DMS 273 (cell line): ENCODE measurements at regions not wholly inside any gene's neighbourhood (a gene's known extent, or its start where the extent isn't known, plus 50 kb on each side); places are given as distances from the start of the nearest gene placed in this dataset.

ENCODE experiments used
- DNase-seq: peaks from one replicate; lab custom pipeline; 2025; ENCODE audit not compliant: unreplicated experiment; lab: John Stamatoyannopoulos, UW

DNA sequence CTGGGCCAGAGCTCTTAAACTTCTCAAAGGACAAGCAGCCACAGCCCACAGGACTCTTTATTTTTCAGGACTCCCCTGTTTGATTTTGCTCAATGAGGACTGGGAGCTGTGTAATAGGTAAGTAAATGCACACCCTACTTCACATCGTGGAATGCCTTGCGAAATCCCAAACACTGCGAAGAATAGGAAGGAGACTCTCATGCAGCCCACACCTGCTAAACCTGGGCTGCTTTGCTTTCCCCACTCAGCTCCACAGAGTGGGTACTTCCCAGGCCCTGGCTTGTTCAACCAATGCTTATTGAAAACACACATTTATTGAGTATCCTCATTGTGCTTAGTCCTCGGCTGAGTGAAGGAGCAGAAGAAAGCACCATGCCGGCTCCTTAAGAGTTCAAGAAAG, 103.3 kb upstream of the FSTL4 start:
- DNase-seq = no peak

DNA sequence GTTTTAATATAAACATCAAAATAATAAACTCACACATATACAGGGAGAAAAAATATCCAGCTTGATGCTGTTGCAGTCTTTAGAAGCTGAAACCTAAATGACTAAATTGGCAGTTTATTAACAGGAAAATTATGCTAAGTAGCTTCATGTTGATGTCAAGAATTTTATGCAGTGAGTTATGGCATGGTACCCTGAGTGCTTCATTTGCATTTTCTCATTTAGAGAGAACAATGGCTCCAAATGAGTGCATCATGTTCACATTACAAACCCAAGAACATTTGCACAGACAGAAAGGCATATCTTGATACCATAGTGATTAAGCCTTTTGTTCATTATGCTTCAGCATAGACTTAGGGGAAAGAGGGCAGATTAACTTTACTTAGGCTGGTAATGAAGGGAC, 102.9 kb upstream of the FSTL4 start:
- no peak for DNase-seq

DNA sequence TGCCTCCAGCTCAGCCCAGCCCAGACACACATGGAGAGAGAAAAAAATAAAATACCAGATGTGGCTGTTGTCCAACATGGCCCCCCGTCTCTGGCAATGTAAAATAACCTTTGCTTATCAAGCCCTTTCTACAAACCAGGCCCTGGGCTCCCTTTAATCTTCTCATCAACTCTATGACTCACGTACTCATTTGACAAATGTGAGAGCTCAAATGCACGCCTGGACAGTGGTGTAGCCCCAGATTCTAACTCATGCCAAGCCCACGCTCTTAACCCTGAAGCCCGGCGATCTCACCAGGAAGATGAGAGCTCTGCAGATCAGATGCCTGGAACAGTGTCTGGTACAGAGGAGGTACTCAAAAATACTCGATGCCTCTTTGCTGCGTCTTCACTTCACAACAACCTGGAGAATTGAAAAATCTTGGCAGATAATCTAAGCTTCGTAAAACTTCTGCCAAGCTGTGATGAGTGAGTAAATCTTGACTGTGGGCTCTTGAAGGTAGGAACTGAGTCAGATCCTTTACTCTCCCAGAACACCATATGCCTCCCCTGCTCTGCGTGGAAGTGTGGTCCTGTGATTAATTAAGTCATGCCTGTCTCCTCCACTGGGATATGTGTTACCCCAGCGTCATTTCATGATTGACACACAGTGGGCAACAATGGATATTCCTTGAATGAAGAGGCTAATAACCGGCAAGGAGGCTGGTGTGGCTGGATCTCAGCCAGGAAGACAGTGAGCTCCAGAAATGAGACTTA, 102.0 kb upstream of the FSTL4 start:
- DNase-seq = peak; percentile 40

DNA sequence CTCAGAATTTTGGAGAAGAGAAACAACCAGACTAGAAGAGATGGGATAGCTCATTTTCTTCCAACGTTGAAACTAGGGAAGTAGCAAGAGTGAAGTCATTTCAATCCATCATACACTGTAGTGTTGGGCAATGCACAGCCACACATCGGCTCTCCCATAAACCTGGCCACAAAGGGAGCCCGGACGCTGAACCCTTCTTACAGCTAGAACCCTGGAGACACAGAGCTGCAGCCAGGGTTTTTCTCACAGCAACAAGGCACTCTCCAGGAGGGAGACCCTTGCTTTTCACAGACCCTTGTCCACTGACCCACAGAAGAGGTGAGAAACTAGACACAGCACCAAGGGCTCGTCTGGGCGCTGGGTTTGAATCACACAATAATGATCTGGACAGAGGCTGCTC, 101.4 kb upstream of the FSTL4 start:
- DNase-seq = no peak

DNA sequence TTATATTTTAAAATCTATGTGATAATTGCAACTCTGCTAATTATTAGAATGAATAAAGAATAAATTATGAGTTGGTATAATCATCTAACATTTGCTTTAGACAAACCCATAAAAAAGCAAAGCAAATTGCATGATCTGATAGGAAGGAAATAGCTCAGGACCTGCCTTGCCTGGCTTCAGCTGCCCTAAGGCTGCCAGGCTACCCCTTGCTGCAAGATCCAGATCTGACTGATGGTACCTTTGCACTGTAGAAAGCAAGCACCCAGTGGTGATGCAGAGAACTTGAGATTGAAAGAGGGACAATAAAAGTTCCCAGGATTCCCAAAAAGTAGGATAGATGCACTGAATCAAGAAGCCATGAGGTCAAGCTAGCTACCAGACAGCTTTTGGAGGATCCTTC, 100.9 kb upstream of the FSTL4 start:
- DNase-seq = no peak

DNA sequence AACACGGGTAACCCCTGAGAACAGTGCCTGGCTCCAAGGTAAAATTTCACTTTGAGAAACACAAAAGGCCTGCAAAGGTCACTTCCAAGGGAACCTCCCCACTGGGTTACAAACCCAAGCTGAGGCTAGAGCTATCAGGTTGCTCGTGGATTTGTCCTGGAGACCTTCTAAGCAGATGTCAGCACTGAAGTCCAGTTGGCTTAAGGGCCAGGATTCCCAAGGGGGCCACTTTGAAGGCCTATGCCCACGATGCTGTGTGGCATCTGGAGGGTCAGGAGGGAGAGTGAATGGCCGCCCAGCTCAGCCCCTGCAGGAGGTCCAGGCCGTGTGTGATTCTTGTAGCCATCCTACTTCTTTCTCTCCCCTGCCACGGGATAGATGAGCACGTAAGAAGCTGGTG, 100.2 kb upstream of the FSTL4 start:
- no peak for DNase-seq

DNA sequence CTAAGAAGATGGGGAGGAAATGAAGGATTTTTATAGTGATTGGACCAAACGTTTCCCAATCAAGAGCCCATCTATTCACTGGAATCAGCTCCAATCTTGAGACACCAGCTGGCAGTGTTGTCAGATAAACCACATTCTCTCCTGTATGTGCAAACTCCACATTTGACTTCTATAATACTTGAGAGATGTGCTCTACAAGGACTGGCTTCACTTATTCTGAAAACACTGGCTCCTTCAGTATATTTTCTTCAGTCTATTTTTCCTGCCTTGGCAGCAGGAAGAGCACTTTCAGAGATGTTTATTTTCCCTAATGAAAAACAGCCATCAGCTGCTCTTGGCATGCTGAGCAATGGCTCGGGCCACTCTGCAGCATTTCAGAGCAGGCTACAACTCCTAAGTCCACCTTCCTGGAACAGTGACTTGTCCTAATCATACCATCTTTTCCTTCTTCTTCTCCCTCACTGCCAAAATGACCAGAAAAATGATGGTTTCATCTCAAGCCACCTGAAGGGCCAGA, 96.9 kb upstream of the FSTL4 start:
- DNase-seq = peak; percentile 21

DNA sequence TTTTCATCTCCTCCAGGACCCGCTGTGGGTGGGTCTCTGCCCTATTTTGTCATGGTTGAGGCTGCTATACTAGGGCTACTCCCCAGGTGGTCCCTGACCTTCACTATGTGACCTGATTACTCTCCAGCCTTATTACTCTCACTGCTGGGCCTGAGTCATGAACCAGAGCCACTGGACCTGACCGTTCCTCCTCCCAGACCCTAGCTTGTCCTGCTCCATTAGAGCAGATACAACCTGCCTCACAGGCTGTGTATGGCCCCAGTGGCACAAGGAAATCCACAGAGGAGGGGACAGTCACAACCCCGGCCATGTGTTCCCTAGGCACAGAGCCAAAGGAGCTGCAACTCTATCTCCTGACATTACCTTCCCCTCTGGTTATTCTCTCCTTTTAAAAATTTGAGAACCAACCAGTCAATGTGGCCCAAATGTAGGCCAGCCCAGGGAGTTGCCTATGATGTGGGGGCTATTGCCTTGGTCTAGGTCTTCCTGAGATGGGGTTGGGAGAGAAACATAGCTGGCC, 96.0 kb upstream of the FSTL4 start:
- peak; percentile 30 for DNase-seq

DNA sequence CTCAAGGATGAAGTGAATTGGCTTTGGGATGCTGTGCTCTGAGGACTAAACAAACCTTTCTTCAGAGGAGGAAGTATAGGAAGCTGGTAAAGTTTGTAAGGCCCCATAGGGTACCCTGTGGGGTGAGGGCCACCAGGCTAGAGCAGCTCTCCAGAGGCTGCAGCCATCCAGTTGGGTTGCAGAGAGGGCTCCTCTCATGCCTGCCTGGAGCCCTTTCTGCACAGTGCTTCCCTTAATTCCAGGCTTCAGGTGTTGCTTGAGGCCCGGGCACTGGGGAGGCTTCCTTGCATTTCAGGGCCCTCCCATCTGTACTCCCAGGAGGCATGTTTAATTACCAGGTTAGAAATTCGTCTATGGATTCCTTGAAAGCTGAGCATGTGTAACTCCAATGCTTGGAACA, 95.3 kb upstream of the FSTL4 start:
- peak; percentile 48 for DNase-seq

DNA sequence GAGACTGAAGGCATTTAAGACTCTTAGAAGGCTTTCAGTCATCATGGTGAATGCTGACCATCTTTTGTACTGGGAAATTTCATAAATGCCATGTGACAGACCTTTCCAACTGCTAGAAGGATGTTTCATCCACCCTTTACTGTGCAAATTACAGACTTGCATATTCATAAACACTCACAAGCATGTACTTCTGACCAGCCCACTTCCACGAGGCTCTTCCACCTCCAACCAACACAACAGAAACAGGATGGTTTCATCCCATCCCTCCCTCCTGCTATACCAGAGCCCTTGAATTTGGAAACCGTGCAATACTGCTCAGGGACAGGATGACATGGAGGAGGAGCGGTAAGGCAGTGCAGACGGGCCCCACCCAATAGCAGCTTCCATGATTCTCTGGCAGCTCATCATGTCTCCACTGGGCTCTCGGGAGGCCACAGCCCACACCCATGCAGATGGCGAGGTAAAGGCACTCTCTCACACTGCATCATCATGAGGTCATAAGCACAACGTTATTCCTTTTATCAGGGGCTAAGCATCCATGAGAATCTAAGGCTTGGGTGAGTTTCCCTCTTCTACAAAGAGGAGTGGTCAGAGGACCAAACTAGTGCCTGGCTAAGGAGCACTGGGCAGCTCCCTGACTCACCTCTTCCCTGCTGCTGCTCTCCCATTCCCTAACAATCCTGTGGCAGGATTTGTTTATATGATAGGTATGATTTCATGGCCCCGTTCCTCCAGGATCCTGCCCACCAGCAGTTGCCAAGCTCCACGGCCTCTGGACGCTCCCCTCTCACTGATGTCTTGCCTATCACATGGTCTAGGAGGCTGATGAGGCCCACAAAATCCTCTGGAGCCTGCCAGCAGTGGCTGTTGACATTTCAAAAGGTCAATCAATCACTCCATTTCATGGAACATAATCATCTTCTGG, 94.4 kb upstream of the FSTL4 start:
- DNase-seq = no peak

DNA sequence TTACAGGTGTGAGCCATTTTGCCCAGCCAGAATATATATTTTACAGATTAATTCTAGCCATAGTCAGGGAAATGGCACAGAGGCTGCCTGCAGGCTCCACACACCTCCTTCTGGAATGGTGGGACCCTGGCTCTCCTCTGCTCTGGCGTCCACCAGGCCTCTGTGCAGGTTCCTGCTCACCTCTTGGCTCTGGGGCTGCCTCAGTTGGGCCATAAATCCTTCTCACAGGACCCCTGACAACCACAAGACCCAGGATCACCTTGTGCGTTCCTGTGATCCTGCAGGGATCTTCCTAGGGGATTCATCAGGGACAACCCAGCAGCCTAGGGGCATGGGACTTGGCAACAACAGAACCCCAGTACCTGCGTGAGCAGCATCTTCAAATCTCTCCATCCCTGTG, 93.0 kb upstream of the FSTL4 start:
- no peak for DNase-seq

DNA sequence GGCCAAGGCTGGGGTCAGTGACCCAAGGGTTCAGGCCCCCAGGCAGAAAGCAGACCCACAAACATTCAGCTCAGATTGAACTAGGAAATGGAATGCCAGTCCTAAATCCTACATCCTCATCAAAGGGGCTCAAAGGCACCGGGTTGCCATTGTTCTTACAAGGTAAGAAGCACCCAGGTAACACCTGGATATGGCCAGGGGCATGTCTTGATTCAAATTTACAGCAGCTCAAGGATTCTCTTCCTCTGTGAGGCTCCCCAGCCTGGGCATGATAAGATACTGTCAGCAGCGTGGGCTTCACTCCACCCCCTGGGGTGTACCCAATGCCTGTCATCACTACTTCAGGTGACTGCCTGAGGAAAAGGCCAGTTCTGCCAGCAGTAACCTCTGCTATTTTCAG, 92.1 kb upstream of the FSTL4 start:
- no peak for DNase-seq

DNA sequence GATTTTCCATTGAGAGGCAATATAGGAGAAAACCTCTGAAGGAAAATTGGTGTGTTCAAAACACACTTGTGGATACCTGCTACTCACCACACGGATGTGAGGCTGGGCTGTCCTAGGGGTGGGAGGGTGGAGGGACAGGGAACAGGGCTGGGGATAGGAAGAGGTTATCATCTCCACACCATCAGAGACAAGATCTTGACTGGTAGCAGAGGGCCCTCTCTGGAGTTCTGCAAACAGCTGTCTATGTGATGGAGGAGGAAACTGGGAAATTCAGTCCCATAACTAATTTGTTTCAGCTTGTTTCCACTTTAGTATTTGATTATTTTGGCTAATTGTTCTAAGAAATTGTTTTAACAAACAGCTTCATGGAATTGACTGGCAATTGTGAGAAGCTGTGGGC, 91.6 kb upstream of the FSTL4 start:
- no peak for DNase-seq

DNA sequence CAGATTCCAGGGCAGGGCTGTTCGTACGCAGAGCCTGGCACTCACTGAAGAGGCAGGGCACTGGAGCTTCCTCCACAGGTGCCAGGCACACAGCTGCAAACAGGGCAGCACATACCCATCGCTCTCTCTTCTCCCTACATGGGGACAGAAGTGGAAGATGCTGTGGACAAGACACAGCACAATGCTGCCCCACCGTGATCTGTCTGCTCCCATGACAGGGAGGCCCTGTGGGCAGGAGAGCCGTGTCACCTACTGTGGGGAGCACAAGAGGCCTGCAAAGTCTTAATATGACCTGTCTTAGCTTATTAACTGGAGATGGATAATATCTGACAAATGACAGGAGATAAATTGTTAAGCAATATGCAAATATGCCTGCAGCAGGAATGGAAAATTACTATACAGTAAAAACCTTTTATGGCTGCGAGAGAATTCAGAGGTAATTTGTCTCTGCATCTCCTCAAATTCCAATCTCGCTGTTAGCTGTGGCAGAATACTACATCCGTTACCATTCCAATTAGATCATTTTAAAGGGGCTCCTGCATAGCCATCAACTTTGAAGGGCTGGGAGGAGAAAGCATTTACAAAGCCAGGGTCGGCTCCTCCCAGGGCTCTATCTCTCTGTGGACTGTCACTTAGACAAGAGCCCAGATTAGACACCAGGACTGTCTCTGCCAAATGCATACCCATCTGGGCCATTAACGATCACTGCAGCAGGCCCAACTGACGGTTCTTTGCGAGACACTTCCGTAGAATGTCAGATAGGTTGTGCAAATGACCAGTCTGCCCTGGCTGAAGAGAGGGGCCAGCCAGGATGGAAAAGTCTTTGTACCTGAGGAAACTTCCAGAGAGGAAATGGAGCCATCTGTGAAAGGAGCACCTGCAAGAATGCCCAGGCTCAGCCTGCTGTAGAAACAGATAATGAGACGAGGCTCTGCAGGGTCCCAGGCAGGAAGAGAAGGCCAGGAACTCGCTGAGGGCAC, 90.7 kb upstream of the FSTL4 start:
- DNase-seq = no peak

DNA sequence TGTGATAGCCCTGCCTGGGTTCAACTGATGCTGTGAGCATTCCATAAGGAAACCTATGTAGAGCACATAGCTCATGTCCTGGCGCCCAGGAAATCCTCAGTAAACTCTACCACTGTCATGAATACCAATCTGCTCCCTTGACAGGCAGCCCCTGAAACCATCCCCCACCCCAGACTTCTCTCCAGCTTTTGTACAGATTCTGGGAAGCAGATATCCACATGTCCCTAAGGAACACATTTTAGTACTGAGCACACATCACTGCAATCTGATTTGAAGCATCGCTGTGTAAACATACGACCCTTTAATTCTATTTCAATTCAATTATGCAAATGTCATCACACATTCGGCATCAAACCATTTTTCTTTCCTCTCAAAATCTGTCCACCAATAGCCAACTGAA, 89.5 kb upstream of the FSTL4 start:
- DNase-seq = no peak

DNA sequence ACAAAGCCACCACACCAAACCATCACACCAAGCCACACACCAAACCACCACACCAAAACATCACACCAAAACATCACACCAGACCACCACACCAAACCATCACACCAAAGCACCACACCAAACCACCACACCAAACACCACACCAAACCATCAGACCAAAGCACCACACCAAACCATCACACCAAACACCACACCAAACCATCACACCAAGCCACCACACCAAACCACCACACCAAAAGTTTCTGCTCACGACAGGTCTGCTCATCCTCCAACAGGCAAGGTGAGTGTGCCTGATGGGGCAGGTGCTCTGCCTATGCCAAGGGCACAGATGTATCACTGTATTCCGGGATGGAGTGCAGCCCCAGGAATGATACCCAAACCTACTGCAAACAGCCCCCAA, 87.9 kb upstream of the FSTL4 start:
- DNase-seq = no peak

DNA sequence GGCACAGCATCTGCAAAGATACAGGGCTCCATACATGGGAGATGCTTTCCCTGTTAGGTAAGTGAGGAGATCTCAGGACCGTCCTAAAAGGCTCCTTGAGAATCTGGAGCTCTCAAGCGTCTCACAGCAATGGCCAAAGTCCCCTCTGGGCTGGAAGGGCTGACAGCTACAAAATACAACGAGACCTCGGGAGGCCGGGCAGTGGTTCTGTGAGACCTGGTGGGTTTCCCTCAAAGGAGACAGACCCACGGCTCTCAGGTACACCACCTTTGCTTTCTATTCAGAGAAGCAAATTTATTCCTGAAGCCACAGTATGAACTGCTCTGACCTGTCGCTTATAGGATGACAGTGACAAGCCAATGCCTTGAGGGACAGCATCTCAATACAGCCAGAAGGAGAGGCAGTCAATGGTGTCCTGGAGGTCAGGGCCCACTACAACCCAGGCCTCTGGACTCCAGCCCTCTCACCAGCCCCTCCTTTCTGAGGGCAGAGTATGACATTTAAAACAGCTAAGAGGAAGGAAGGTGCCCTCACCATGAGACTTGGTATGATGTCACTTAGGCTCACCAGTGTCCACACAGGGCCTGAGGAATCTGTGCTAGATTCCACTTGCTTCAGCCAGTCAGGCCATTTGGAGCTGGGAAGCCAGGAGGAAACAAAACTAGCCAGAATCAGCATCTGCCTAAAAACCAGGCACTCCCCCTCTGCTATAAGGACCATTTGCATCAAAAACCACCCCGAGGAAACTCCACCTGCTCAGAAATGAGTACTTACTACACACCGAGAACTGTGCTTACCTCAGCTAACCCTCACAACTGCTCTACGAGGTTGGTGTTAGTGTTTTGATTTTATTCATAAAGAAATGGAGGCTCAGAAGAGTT, 86.5 kb upstream of the FSTL4 start:
- no peak for DNase-seq

DNA sequence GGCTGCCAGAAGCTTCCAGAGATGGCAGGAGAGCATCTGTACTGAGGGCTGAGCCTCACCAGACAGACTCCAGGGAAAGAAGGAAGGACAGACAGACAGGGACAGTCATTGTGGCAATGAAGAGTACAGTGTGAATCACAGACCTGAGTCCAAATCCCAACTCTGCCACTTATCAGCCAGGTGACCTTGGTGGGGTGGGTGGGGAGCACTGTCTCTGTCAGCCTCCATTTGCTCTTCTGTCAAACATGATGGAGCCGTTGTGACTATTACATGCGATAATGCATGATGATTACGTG, 85.9 kb upstream of the FSTL4 start:
- DNase-seq = no peak

DNA sequence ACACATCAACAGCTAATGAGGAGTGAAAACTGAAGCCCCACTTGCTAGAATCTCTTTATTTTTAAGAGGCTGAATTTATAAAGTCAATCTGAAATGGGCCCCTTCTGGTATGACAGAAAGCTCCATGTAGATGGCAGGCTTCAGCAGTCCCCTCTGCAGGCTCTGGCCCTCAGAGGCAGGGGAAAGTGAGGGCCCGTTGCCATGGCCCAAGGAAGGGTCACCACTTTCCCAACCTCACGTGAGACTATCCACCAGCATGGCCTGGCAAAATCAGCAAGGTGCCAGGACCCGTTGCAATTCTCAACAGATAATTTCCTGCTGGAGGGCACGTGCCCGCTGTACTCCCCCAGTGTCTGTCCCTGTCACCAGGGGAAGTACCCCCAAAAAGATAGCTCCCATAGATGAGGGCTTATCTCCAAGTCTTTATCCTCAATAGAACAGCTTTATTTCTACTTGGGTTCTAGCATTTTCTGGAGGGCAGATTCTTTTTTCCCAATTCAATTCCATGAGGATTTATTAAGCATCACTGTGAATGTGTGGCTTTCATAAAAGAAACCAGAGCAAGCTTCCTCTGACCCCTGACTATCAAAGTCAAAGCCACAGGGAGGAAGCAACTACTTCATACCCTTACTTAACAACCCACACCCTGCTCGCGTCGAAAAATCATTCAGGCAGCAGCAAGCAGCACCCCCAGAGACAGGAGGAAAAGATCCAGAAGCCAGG, 85.4 kb upstream of the FSTL4 start:
- no peak for DNase-seq
